ENCODE measurements at regions not wholly inside any gene's neighbourhood (a gene's known extent, or its start where the extent isn't known, plus 50 kb on each side); places are given as distances from the start of the nearest gene placed in this dataset.
A peak's percentile ranks its signal among the peaks of the same experiment; 100 is the strongest.

GRCh38 chr3:118544458-118544857 lies 490.2 kb downstream of the IGSF11 start:
- no peaks in the 10 kb centered on the region for H3K9me3 Mint-ChIP-seq (ENCODE audit: unreplicated experiment)
- no peak overlapping the region for H3K4me2 ChIP-seq (ENCODE audit: low read length)
- DNase-seq (ENCODE audit: low read depth) = peak; percentile 14

DNA sequence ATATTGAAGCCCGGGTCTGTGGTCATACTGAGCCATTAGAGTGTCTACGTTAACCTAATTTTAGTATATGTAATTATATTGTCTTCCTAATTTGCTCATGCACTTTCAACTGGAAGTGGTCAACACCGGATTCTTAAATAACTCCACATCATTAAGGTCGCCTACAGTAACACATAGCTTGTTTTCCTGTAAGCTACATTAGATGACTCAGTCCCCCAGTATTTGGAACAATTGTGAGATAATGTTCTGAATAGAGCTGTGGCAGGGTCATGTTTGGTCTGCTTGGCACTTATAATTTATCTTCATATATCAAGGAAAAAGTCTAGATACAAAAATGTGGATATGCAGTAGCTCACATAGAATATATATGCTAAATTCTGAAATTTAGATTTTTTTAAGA lies 486.2 kb downstream of the IGSF11 start:
- H3K9ac ChIP-seq (ENCODE audit: low read length) = no peak overlapping the region
- Mint-ChIP-seq H3K36me3 (ENCODE audit: low read depth, unreplicated experiment) (no peaks in the 10 kb centered on the region), H3K4me1 (ENCODE audit: low read depth, unreplicated experiment) (peaks cover 27% of the 10 kb centered on the region), H3K27ac (ENCODE audit: unreplicated experiment) (no peak overlapping the region), H3K4me3 (ENCODE audit: unreplicated experiment) (no peak overlapping the region), H3K27me3 (ENCODE audit: low read depth, unreplicated experiment) (no peaks in the 10 kb centered on the region), H3K9me3 (ENCODE audit: unreplicated experiment) (no peaks in the 10 kb centered on the region)
- DNase-seq (ENCODE audit: low read depth) = peak; percentile 73
- TF ChIP-seq, protein P1, sequence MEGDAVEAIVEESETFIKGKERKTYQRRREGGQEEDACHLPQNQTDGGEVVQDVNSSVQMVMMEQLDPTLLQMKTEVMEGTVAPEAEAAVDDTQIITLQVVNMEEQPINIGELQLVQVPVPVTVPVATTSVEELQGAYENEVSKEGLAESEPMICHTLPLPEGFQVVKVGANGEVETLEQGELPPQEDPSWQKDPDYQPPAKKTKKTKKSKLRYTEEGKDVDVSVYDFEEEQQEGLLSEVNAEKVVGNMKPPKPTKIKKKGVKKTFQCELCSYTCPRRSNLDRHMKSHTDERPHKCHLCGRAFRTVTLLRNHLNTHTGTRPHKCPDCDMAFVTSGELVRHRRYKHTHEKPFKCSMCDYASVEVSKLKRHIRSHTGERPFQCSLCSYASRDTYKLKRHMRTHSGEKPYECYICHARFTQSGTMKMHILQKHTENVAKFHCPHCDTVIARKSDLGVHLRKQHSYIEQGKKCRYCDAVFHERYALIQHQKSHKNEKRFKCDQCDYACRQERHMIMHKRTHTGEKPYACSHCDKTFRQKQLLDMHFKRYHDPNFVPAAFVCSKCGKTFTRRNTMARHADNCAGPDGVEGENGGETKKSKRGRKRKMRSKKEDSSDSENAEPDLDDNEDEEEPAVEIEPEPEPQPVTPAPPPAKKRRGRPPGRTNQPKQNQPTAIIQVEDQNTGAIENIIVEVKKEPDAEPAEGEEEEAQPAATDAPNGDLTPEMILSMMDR (IDR thresholded peaks at IDR 0.05; ENCODE audit: insufficient read depth, low read depth, low read length) = no peak
- no peak for TF ChIP-seq EZH2 (IDR thresholded peaks at IDR 0.05; ENCODE audit: insufficient read depth, low read length)
- no peaks in the 10 kb centered on the region for H3K36me3 ChIP-seq (ENCODE audit: insufficient read depth, low read length)
- no peaks in the 10 kb centered on the region for H3K27me3 ChIP-seq (ENCODE audit: insufficient read depth, low read length)
- H3K79me2 ChIP-seq (ENCODE audit: insufficient read depth, low read length) = no peaks in the 10 kb centered on the region
- peaks cover 5% of the 10 kb centered on the region for H3K4me1 ChIP-seq (ENCODE audit: insufficient read depth, low read length)
- no peak overlapping the region for H3K4me2 ChIP-seq (ENCODE audit: low read length)
- H3K9me3 ChIP-seq (ENCODE audit: insufficient read depth, low read depth, low read length) = no peaks in the 10 kb centered on the region
- H3K4me3 ChIP-seq (ENCODE audit: insufficient read depth, low read depth, low read length) = no peak overlapping the region
- FAIRE-seq = no peak
- no peak overlapping the region for H2AFZ ChIP-seq (ENCODE audit: low read depth, low read length)
- H3K27ac ChIP-seq (ENCODE audit: low read depth, low read length) = no peak overlapping the region
- H4K20me1 ChIP-seq (ENCODE audit: insufficient read depth, low read length) = no peaks in the 10 kb centered on the region

More at GRCh38 chr3:118544458-118544857, 490.2 kb downstream of the IGSF11 start:
- Mint-ChIP-seq H3K27ac (ENCODE audit: unreplicated experiment) (no peak overlapping the region), H3K36me3 (ENCODE audit: low read depth, unreplicated experiment) (no peaks in the 10 kb centered on the region), H3K27me3 (ENCODE audit: low read depth, unreplicated experiment) (no peaks in the 10 kb centered on the region), H3K4me1 (ENCODE audit: low read depth, unreplicated experiment) (peaks cover 27% of the 10 kb centered on the region), H3K4me3 (ENCODE audit: unreplicated experiment) (no peak overlapping the region)
- Histone ChIP-seq H2AFZ (ENCODE audit: low read depth, low read length) (peak overlapping the region; percentile 46), H3K36me3 (ENCODE audit: insufficient read depth, low read length) (no peaks in the 10 kb centered on the region), H3K9ac (ENCODE audit: low read length) (no peak overlapping the region), H3K27me3 (ENCODE audit: insufficient read depth, low read length) (no peaks in the 10 kb centered on the region), H4K20me1 (ENCODE audit: insufficient read depth, low read length) (no peaks in the 10 kb centered on the region), H3K4me3 (ENCODE audit: insufficient read depth, low read depth, low read length) (no peak overlapping the region), H3K4me1 (ENCODE audit: insufficient read depth, low read length) (peaks cover 5% of the 10 kb centered on the region), H3K79me2 (ENCODE audit: insufficient read depth, low read length) (no peaks in the 10 kb centered on the region), H3K27ac (ENCODE audit: low read depth, low read length) (no peak overlapping the region), H3K9me3 (ENCODE audit: insufficient read depth, low read depth, low read length) (no peaks in the 10 kb centered on the region)
- FAIRE-seq = no peak
- TF ChIP-seq EZH2 (IDR thresholded peaks at IDR 0.05; ENCODE audit: insufficient read depth, low read length) = no peak
- TF ChIP-seq, protein P1 (IDR thresholded peaks at IDR 0.05; ENCODE audit: insufficient read depth, low read depth, low read length) = no peak

DNA sequence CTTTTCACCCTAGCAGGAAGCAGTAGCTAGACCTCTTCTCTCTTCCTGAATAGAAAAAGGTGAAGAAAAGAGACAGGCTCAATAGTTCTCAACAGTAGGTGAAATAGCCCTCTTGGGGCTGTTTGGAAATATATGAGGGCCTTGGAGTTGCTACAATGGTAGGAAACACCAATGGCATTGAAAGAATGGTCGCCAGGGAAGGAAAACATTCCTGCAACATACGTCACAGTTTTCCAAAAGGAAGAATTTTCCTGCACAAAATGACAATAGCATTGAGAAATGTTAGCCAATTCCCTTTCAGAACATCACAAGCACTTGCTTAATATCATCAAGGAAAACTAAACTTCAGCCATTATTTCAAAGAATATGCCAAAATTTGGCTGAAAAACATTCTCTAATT lies 484.5 kb downstream of the IGSF11 start:
- H3K9me3 Mint-ChIP-seq (ENCODE audit: unreplicated experiment) = no peaks in the 10 kb centered on the region
- Histone ChIP-seq H3K9me3 (ENCODE audit: insufficient read depth, low read depth, low read length) (no peaks in the 10 kb centered on the region), H3K79me2 (ENCODE audit: insufficient read depth, low read length) (no peaks in the 10 kb centered on the region), H3K4me1 (ENCODE audit: insufficient read depth, low read length) (peaks cover 5% of the 10 kb centered on the region), H4K20me1 (ENCODE audit: insufficient read depth, low read length) (no peaks in the 10 kb centered on the region), H3K9ac (ENCODE audit: low read length) (no peak overlapping the region), H3K36me3 (ENCODE audit: insufficient read depth, low read length) (no peaks in the 10 kb centered on the region), H3K4me2 (ENCODE audit: low read length) (no peak overlapping the region), H3K27ac (ENCODE audit: low read depth, low read length) (no peak overlapping the region), H3K27me3 (ENCODE audit: insufficient read depth, low read length) (no peaks in the 10 kb centered on the region), H2AFZ (ENCODE audit: low read depth, low read length) (peak overlapping the region; percentile 4), H3K4me3 (ENCODE audit: insufficient read depth, low read depth, low read length) (no peak overlapping the region)
- peaks cover 19% of the 10 kb centered on the region for H3K4me1 Mint-ChIP-seq (ENCODE audit: low read depth, unreplicated experiment)
- H3K4me3 Mint-ChIP-seq (ENCODE audit: unreplicated experiment) = no peak overlapping the region
- H3K36me3 Mint-ChIP-seq (ENCODE audit: low read depth, unreplicated experiment) = no peaks in the 10 kb centered on the region
- TF ChIP-seq, protein P1 (IDR thresholded peaks at IDR 0.05; ENCODE audit: insufficient read depth, low read depth, low read length) = no peak
- no peaks in the 10 kb centered on the region for H3K27me3 Mint-ChIP-seq (ENCODE audit: low read depth, unreplicated experiment)
- DNase-seq (ENCODE audit: low read depth) (peak; percentile 6), FAIRE-seq (no peak)
- peak overlapping the region; percentile 47 for H3K27ac Mint-ChIP-seq (ENCODE audit: unreplicated experiment)

Data from astrocyte (in vitro differentiated cells and primary cell).